ENCODE measurements at regions not wholly inside any gene's neighbourhood (a gene's known extent, or its start where the extent isn't known, plus 50 kb on each side); places are given as distances from the start of the nearest gene placed in this dataset.

GRCh38 chr13:75132701-75133695, 349.0 kb downstream of the TBC1D4 start:
- no peak for DNase-seq (ENCODE audit: low spot score)

DNA sequence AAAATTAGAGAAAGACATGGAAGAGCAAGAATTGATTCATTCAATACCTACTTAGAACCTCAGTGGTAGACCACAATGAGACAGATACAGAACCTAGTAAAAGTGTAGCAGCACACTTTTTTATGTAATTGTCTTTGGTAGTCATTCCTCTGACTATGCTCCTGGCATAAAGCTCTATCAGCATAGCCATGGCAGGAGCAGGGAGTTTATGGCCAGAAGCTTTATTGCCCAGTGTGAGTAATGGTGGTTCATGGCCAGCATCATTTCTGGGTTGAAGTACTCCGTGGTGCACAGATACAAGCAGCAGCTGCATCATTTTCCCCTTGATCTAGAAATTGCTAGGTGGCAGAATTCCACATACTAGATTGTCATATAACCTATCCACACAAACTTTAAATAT, 352.6 kb downstream of the TBC1D4 start:
- peak; percentile 37 for DNase-seq (ENCODE audit: low spot score)

DNA sequence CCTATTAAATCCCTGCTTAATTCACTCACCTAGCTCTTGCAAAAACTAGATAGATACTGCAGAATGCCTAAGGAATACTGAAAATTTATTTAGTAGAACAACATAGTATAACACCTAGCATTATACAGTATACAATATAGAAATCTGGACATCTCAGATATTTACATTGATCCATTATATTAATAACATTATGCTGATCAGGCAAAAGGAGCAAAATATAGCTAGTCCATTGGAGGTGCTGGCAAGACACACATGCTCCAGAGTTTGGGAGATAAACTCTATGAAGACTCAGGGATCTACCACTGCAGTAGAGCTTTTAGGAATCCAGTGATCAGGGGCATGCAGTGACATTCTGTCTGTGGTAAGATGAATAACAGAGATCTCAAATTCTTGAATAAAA, 357.6 kb downstream of the TBC1D4 start:
- DNase-seq (ENCODE audit: low spot score), result no peak

DNA sequence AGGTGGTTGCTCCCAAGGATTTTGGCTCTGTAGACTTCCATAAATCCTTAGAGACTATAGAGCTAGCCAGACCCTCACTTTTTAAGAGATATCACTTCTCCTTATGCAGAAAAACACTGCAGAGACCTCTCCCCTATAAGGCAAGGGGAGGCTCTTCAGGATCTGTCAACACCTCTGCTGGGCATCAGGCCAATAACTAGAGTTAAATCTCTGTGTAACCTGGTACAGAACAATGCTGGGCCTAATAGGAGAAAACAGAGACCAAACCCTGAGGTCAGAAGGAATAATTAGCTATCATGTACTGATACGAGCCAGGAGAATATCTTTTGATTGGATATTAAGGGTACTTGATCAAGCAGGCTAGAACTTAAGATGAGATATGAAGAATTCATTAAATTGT, 358.5 kb downstream of the TBC1D4 start:
- DNase-seq (ENCODE audit: low spot score), result no peak

DNA sequence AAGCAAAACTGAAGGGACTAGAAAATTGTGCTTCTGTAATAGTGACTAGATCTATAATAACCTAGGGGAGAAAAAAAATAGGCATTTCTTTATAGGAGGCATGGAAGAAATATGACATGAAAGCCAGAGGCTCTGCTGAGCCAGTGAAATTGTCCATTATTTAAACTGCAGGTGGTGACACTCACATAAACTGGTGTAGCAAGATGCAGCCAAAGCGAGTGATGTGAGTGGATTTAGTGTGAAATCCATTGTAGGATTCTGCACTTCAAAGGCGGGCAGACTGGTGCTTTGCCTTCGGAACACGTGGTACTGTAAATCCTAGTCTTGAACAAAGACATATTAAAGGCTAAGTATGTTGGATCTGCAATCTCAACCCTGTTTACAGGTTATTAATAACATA, 361.9 kb downstream of the TBC1D4 start:
- no peak for DNase-seq (ENCODE audit: low spot score)

GRCh38 chr13:75115171-75115570, 366.8 kb downstream of the TBC1D4 start:
- no peak for DNase-seq (ENCODE audit: low spot score)

DNA sequence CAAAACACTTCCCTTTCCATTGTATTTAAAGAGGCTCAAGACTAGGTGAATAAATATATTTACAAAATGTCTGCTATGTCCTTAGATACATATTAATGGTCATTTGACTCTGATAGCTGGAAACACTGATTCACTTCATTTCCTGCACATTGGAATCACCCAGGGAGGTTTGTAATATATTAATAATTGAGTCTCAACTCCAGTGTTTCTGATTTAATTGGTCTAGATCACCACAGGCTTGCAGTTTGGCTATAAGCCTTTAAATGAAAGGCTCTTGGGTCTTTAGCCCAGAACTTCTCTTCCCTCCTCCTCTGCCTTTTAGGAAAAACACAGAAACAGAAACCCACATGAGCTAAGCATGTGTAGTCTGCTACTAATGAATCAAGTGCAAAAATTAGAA, 378.0 kb downstream of the TBC1D4 start:
- DNase-seq (ENCODE audit: low spot score), result no peak

DNA sequence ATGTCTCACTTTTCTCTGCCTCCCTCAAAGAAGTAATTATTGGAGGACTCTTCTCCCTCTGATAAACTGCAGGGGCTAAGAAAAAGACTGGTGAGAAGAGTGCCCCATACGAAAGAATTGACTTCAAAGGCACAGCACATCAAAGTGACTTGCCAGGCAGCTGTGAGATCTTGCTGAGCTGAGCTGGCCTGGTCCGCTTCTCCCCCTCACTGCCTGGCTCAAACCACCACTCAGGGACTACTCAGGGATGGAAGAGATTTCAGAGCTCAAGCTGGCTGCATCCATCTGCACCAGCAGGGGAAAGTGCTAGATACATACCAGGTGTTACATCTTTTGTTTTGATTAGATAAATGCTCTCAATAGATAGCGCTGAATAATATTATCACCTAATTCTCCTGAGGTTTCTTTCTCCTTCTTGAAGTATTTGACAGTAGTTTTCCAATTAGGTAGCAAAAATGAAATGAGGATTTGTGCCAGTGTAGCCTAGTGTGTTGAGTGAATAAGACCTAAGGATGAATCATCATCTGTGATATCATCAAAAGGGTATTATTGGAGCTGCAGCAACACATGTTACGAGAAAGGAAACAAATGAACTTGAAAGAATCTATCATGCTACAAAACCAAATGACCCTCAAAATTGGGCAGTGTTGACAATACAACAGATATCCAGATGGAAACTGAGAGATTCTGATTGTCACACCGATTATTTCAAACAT, 379.8 kb downstream of the TBC1D4 start:
- DNase-seq (ENCODE audit: low spot score), result peak; percentile 41

- DNase-seq (ENCODE audit: low spot score), result no peak
These were observed 380.6 kb downstream of the TBC1D4 start for GRCh38 chr13:75101348-75101747.

DNA sequence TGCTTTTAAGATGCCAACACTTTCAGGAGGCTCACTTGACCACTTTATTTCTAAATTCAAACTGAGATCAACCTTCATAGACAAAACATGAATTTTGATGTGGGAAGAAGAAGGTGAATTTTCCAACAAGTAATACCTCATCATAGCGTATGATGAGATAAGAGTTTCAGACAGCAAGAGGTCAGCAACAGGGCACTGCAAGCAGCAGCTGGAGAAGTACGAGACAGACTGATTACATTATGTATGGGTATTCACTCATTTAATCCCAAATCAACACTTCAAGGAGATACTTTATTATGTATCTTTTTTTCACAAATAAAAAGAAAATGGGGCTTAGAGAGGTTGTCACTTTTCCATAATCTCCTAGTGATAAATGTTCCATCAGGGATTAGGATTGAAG, 389.8 kb downstream of the TBC1D4 start:
- no peak for DNase-seq (ENCODE audit: low spot score)

GRCh38 chr13:75091718-75092117, 390.3 kb downstream of the TBC1D4 start:
- no peak for DNase-seq (ENCODE audit: low spot score)

DNA sequence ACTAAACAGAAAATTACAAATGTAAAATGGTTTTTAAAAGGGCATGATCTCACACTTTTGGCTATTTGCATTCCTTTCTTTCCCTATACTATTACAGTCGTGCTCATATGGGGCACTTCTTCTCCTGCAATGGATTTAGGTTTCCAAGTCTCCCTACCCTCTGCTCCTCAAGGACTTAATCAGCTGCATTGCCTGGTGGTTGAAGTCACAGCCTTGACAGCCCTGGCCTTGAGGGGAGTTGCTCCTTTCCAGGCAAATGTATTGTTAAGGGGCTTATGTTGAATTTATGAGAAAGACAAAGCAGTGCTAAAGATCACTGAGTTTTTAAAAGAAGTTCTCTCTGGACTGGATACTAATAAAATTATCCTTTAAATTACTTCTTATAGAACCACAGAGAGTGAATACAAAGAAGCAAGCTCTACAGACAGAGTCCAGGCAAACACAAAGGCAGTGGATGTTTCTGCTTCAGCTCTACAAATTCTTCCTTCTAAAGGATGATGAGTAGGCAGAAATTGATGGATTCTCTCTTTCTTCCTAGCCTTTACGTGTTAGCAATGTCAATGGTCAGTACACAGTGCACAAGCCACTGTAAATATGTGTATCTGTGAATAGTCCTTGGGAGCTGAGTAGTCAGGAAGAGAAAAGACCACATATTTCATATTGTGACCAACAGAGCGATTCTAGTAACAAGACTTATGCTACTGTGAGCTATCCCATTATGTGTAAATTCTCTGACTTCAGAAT, 390.9 kb downstream of the TBC1D4 start:
- no peak for DNase-seq (ENCODE audit: low spot score)

- no peak for DNase-seq (ENCODE audit: low spot score)
These were observed 393.1 kb downstream of the TBC1D4 start for GRCh38 chr13:75088915-75089314.

GRCh38 chr13:75079226-75079625, 402.7 kb downstream of the TBC1D4 start:
- no peak for DNase-seq (ENCODE audit: low spot score)

GRCh38 chr13:75076476-75076875, 405.5 kb downstream of the TBC1D4 start:
- DNase-seq (ENCODE audit: low spot score), result no peak

- DNase-seq (ENCODE audit: low spot score), result no peak
These were observed 408.2 kb downstream of the TBC1D4 start for GRCh38 chr13:75073786-75074185.

DNA sequence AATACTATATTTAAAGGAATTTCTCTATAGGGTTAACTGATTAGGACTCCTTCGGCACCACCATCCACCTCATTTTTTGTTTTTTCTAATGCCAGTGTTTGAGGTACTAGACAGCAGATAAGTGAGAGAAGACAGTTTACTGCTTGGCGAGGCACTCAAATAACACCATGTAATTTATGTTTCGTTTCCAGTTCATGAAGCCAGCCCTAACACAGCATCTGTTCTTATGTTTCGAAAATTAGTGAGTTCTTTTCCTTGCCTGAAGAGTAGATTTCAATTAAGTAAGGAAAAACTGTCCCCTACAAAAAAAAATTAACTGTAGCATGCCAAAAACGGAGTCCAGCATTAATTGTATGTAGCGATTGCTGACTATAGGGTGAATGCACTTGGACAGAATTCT, 409.1 kb downstream of the TBC1D4 start:
- no peak for DNase-seq (ENCODE audit: low spot score)

GRCh38 chr13:75072368-75072767, 409.6 kb downstream of the TBC1D4 start:
- DNase-seq (ENCODE audit: low spot score), result no peak

DNA sequence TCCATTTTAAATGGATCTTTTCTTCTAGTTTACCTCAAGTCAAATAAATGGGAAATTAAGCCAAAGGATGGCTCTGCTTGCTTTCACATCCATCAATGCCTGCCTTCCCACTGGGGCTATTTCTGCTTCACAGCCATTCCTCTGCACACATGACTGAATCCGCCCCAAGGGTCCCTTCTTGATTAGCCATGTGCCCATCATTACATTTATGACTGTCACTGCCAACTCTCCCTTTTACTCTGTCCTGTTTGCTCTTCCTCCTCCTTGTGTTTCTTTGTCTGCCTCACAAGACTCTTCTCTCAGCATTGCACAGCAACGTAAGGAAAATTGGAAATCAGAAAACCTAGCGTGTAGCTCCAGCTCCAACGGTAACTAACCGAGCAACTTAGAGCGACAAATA, 410.2 kb downstream of the TBC1D4 start:
- no peak for DNase-seq (ENCODE audit: low spot score)

- no peak for DNase-seq (ENCODE audit: low spot score)
These were observed 410.6 kb downstream of the TBC1D4 start for GRCh38 chr13:75071395-75071794.

GRCh38 chr13:75061909-75062308, 420.1 kb downstream of the TBC1D4 start:
- no peak for DNase-seq (ENCODE audit: low spot score)

DNA sequence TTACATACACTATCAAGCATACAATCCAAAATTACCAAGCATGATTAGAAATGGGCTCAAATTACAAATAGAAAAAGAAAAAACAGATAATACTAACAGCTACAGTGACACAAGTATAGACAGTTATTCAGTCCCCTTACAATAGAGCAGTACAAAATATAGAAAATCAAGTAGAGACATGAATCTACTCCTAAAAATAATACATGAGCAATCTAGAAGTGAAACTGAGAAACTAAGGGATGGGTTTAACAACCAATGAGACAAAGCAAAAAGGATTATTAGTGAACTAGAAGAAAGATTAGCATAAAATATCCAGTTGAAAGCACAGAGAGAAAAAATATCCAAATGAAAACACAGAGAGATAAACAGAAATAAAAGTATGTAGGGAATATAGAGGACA, 426.7 kb downstream of the TBC1D4 start:
- DNase-seq (ENCODE audit: low spot score), result no peak

DNA sequence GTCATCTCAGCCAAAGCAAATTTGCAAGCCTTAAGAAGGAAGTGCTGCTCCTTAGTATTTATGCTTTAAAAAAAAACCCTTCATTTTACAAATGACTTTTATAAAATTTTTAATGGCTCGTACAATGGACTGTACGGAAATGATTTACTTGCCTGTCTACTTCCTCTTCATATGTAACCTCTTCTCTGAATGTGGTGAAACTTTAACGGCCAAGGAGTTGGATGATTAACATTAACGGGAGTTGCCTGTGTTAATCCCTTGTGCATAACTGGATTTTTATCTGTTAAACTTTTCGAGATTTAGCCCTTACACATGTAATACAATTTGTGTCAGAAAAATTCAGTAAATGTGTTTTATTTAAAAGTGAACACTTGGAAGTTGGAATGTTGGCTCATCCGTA, 429.4 kb downstream of the TBC1D4 start:
- no peak for DNase-seq (ENCODE audit: low spot score)
